GM19455 (cell line): ENCODE measurements at regions not wholly inside any gene's neighbourhood (a gene's known extent, or its start where the extent isn't known, plus 50 kb on each side); places are given as distances from the start of the nearest gene placed in this dataset.

Experiments used
- ATAC-seq: cut with Tn5 transposase; IDR thresholded peaks from one replicate; pipeline ENCODE4 v1.9.1; 2021; ENCODE audit not compliant: unreplicated experiment

DNA sequence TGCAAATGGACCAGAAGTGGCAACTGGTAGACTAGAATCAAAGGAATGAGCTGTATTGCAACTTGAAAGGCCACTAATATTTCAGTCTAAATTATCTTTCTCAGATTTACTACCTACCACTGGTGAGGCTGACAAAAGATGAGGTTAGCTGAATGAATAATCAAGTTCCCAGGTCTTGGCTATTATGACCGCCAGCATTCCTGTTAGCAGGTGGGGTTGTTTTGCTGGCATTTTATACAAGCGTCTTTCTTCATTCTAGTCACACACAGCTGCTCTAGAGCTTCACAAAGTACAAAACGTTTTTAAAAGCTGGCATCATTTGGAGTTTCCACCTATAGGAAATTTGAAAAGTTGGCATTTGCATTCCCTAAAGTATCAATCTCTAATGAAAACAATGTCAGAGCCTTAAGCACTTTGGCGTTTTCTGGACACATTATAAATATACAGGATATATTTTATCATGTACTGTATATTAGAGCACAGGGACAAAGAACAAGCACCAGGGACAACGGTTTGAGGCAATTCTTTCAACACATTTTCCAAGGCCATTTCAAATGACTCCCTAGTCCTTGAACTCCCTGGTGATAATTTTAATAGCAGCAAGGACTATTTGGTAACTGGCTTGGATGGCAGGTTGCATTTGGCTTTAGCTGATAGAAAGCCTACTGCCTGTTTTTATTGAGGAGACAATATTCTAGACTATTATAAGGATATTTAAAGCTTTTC, 410.2 kb upstream of the CHST9 start:
- no peak for ATAC-seq

DNA sequence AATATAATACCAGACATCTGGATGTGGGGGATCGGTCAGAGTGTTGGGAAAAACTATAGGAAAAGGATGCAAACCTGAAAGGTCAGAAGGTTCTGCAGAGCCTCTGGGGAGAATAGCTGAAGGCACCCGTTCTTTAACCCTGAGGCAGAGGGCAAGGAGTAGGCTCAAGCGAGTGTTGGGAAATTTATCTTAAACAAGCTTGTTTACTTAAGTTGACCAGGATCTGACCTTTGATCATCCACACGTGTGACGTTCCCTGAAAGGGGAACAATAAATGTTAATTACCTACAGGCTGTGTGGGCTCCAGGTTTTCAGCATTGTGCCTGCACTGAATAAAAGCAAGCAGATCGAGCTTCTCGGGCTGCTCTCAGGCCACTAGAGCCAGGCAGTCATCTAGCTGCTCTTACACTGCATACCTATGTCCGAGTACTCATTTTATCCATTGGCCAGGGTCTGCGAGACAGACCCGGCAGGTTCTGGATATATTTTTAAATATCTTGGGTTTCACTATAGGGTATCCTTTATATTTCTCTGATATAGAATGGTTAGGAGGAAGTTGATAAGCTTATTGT, 400.6 kb upstream of the CHST9 start:
- no peak for ATAC-seq

DNA sequence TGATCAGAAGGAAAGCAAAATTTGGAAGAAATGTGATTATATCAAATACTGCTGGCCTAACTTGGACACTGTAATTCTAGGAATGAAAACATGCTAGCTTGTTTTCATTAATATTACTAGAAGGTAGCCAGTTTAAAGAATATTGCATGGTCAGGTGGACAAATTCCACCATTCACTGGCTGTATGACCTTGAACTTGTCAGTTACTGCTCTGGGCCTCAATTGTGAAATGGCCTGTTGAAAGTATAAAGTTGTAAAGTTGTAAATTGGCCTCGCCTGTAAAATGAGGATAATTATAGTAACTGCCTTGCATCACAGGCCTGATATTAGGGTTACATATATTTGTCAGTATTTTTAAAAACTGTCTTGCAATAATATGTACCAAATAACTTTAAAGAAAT, 398.4 kb upstream of the CHST9 start:
- ATAC-seq: no peak

DNA sequence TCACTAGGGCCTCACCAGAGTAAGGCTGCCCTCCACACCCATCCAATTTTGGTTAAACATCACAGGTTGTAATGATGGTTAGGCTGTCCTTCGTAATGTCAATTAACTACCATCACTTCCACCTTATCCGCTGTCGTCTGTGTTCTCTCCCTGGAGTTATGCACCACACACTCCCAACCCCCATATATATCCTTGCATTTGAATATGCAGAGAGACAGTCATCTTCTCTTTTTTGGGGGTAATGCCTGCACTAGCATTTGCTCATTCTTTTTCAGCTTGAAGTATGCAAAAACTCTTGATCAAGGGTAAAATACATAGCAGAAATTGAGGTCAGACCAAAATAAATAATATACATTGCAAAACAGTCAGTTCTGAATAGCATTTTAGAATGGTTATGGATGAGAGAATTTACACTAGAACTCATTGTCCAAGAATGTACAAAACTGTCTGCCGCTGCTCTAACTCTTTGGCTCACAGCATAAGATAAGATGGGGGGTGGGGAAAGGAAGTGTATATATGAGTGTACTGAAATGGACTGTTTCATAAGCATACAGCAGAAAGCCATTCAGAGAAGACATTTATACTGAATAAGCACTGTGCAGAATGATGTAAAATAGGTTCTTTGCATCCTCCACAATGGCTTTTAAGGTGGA, 397.8 kb upstream of the CHST9 start:
- ATAC-seq: no peak

DNA sequence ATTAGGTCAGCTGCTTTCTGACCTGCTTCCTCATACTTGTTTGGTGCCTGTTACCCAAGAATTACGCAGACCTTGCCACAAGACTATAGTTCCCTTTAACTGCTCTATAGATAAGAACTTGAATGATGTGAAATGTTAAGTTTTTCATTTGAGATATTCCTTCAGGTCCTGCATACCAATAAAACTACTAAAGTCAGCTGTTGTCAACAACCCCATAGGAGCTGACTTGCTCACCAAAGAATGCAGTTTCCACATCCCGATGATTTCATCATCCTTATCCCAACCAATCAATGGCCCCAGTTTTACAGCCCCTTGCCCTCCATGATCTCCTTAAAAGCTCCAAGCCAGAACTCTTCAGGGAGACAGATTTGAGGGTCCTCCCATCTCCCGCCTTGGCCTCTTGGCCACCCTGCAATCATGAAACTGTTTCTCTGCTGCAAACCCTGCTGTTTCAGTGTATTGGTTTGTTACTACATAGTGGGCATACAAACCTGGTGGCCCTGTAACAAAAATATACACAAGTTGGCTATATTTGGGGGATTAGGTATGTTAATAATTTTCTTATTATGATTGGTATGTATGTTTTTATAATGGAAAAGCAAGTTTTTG, 396.3 kb upstream of the CHST9 start:
- no peak for ATAC-seq

DNA sequence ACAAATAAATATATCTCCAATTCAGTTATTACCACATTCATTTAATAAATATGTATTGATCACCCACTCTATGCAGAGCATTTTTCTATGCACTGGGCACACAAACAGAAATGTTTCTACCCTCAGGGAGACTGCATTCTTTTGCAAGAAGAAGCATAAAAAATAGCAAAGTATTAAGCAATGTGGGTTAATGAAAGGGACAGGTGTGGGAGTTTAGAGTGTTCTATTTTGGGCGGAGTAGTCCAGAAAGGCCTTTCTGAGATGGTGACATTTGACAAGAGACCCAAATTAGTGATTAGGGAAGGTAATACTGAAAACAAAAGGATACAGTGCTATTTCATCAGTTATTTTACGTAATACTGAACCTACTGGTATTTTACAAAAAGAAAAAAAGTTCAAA, 394.3 kb upstream of the CHST9 start:
- ATAC-seq: no peak

DNA sequence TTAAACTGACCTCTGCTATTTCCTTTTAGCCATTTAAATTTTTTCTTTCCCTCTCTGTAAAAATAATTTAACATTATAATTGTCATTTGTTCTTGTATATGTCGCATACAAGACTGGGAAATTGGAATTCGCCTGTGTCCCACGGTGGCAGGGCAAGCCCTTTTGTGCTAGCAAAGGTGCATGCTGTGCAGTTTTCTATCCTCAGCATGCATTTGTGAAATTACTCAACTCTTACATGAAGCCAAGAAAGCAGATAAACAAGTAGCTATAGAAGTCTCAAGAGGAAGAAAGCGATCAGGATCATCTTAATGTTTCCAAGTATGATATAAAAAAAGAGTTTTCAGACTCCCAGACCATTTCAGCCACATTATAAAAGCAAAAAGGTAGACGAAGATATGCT, 392.6 kb upstream of the CHST9 start:
- no peak for ATAC-seq

DNA sequence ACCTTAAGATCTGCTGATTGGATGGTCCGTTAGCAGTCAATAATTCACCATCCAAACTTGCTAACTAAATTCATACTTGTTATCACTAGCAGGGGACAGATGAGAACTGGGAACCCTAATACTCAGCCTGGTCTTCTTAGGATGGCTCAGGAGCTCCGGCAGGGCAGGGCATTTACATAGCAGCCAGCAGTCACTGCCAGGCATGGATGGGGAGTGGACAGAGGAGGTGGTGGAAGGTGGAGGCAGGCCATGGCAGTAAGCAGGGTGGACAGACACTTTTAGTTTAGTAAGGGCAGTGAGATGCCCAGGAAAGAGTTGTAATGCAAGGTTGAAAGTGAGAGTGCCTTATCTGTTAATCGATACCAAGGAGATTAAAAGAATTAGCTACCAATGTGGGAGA, 392.2 kb upstream of the CHST9 start:
- ATAC-seq: no peak

DNA sequence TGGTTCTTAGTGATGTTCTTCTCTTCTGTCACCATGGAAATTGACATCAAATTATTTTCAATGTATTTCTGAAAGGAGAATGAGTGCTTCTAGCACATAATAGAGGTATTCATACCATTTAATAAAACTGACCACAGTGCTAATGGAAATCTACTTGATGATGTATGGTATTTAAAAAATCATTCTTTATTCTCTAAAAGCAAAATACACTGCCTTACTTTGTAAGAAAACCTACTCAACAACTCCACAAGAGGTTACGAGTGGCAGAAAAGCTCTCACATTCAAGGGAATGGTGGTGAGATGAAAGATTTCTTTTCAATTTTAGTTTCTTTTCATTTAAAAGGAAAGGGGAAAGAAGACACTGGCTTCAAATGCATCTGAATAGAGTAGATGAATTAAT, 382.3 kb upstream of the CHST9 start:
- ATAC-seq: no peak

DNA sequence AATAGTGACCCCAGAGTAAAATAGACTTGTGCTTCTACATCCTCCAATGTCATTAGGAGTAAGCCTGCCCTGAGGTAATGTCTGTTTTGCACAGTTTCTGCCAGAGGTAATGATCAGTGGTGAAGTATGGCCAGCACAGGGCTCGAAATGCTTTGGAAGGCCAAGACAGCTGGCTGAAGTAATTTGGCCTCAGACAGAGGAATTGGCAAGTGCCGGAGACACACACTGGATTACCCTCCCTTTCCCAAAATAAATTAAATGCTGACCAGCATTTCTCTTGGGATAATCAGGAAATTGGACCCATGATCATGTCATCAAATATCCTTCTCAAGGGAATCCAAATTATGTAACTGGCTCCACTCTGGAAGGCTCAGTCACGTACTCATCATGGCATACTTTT, 379.0 kb upstream of the CHST9 start:
- no peak for ATAC-seq

DNA sequence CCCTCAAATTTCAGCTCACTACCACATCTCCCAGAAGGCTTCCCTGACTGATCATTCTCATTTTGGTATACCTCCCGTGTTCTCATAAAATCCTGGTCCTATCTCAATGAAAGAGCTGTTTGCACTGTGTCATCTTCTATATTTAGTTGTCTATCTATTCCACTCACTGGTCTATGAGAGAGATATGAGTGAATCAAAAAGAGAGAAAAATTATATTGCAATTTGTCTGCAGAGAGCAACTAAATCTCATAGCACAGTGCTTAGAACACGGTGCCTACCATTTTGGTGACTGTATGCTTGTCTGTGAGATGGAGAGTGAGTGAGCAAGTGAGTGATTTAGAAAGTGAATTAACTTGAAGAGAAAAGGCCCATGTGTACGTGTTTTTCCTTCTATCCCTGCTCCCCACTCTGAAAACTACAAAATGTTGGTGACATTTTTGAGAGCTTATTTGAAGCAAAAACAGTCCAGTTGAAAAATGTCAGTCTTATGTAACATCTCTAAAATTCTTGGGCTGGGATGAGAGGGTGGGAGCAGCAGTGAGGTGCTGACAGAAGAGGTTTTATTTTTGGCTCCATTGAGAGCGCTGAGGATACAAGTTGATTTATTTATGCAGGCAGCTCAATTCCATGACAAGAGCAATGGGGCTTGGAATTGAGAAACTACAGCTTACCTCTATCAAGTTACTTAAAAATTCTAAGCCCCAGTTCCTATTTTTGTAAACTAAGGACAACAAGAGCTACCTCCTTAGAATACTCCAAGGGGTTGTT, 373.5 kb upstream of the CHST9 start:
- no peak for ATAC-seq

DNA sequence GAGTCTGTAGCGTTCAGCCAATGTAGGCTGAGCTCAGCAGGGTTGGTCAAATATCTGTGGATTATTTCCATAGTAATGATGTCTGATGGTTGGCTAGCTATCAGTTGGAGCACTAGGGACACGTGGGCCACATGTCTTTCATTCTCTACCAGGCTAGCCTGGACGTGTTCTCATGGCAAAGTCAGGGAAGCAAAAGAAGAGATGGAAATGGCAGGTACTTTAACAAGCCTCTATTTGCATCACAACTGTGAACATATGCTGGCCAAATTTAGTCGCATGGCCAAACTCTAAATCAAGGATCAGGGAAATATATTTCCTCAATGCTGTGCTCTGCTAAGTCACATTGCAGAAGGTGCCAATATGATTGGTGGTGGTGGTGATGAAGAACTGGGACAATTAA, 371.6 kb upstream of the CHST9 start:
- ATAC-seq: no peak

DNA sequence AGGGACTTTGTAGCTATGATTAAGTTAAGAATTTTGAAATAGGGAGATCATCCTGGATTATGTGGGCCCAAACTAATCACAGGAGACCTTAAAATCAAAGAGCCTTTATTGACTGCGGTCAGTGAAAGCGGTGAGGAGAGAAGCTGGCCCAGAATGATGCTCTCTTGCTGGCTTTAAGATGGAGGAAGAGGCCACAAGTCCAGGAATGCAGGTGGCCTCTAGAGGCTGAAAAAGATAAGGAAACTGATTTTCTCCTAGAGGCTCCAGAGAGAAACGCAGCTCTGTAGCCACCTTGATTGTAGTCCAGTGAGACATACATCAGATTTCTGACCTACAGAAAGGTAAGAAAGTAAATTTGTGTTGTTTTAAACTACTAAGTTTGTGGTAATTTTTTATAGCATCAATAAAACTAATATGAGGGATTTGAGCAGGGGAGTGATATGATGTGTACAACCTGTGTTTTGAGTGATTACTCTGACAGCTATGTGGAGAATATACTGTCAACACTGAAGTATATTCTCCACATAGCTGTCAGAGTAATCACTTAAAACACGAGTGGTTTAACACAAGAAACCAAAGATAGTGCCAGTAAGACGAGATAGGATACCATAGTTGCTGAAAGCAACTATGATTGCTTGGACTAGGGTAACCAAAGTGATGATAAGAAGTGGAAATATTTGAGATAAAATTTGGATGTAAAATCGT, 364.4 kb upstream of the CHST9 start:
- no peak for ATAC-seq

DNA sequence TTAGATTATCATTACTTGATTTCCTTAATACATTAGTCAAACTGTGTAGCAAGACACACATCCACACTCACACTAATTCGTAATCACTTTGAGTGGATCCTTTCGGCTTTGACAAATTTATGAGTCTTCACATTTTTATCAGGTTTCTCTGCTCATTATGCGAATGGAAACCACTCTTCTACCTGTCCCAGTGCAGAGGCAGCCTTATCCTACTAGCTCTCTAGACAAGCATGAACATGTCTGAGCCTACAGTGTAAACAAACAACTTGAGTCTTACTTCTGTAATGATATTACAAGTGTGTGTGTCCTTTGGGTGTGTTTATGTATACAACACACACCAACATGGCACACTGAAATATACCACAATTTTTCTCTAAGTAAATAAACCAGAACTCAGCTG, 361.9 kb upstream of the CHST9 start:
- ATAC-seq: no peak

DNA sequence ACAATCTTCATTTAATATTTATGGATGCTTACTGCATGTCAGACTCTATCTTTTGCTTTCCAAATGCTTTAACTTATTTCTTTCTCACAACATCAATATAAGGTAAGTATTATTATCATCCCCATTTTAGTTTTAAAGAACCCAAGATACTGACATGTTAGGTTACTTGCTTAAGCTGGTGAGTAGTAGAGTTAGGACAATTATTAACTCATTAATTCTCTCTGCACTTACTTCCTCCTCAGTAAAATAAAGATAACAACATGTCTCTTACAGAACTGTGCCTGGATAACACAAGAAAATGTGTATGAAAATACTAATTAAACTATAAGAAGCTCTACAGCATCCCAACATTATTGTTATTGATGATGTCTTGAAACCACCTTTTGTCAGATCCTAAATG, 359.1 kb upstream of the CHST9 start:
- no peak for ATAC-seq

DNA sequence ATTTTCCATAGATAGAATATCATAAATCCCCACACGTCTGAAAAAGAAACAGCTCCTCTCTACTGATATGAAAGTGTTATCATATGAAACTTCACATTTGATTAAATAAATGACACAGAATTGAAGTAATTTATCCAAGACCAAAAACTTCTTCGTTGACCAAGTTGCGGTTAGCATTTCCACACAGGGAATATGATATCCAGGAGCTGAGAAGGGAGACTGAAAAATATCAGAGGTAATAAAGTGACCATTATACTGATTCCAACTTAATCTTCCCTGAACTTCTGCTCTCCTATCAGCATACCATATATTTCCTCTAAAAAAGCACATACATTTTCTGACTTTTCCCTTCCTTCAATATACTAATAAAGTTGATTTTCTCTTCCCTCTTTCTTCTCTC, 356.2 kb upstream of the CHST9 start:
- ATAC-seq: no peak

DNA sequence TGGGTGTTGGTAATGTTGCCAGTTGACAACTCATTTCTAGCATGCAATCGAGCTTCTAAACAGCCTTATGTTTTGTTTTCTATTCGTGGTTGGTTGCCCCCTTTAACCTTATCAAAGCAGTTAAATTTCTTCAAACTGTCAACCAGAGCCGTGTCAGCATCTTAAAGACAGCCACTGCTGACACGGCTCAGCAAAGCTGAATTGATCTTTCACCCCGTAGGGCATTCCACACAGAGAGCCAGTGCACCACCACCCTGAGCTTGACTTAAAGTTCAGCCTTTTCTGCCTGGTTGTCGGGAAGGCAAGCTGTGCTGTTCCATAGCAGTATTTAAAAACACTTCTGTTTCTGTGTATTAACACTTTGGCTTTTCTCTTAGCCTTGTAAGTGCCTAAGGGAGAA, 355.0 kb upstream of the CHST9 start:
- no peak for ATAC-seq

DNA sequence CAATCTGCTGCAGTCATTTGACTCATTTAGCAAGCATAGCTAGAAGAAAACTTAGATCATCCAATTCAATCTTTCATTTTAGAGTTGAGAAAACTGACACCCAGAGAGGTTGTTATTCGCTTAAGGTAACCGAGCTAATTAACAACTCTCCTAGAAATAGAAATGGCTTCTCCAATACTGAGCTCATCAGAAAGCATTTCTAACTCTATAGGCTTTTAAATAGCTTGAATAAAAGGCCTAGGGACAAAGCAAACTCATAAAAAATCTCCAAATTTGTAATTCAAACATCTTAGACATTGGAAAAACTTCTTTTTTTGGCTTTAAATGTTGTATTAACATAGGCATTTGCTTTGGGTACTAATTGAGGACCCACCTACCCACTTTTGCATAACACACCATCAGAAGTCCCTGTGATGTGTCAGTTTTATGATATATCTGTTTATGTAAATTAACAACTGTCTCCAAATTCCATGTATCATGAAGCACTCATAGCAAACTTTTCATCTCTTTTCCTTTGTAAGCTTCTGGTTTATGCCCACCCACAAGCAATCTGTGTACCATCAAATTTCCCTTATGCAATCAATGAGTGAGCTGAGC, 343.9 kb upstream of the CHST9 start:
- ATAC-seq: no peak

DNA sequence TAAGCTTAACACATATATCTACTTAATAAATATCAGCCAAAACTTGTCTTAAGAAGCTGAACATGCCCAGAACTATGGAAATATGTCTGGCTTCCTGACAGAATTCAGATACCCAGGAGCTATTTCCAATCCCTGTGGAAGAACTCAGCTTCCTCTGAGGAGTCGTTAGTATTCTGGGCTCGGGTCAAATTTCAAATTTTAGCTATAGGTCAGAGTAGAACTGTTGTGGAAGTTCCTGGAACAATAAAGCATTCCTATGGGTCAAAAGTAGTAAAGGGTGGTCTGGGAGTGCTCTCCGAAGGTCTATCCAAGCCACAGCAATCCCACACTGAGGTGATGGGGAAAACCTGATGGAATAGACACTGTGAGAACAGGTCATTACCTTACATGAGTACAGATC, 342.7 kb upstream of the CHST9 start:
- ATAC-seq: no peak

DNA sequence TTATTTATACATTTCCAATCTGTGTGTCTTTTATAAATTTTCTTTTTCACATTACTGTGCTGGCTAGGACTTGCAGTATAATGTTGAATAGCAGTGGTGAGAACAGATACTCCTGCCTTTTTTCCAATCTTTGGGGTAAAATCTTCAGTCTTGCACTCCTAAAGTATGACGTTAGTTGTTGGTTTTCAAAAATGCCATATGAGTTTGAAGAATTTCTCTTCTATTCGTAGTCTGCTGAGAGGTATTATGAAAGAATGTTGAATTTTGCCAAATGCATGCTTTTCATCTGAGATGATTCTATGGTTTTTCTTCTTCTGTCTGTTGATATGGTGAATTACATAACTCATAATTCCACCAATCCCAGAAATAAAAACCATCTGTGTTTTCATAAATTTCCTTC, 335.3 kb upstream of the CHST9 start:
- no peak for ATAC-seq
